ENCODE measurements at regions not wholly inside any gene's neighbourhood (a gene's known extent, or its start where the extent isn't known, plus 50 kb on each side); places are given as distances from the start of the nearest gene placed in this dataset.
"Not testable (repeated sequence)": the region's sequence is repeated elsewhere in the genome, so short reads cannot be mapped to it uniquely, and the experiment has no call there.

- no peak overlapping the region for H3K4me3 ChIP-seq (ENCODE audit: low read depth, low read length)
- no peak for TF ChIP-seq CTCF (IDR thresholded peaks at IDR 0.05; ENCODE audit: borderline replicate concordance, insufficient read depth, low read depth, low read length)
Measured at GRCh38 chr6:71672876-71673275, 213.5 kb upstream of the RIMS1 start.

GRCh38 chr6:71675386-71675785 is 211.0 kb upstream of the RIMS1 start:
- no peak overlapping the region for H3K4me3 ChIP-seq (ENCODE audit: low read depth, low read length)
- no peak for TF ChIP-seq CTCF (IDR thresholded peaks at IDR 0.05; ENCODE audit: borderline replicate concordance, insufficient read depth, low read depth, low read length)

GRCh38 chr6:71676298-71676697 is 210.1 kb upstream of the RIMS1 start:
- no peak for TF ChIP-seq CTCF (IDR thresholded peaks at IDR 0.05; ENCODE audit: borderline replicate concordance, insufficient read depth, low read depth, low read length)
- H3K4me3 ChIP-seq (ENCODE audit: low read depth, low read length), result no peak overlapping the region

- no peak overlapping the region for H3K4me3 ChIP-seq (ENCODE audit: low read depth, low read length)
- TF ChIP-seq CTCF (IDR thresholded peaks at IDR 0.05; ENCODE audit: borderline replicate concordance, insufficient read depth, low read depth, low read length), result no peak
Measured at GRCh38 chr6:71678091-71678490, 208.3 kb upstream of the RIMS1 start.

- TF ChIP-seq CTCF (IDR thresholded peaks at IDR 0.05; ENCODE audit: borderline replicate concordance, insufficient read depth, low read depth, low read length), result no peak
- no peak overlapping the region for H3K4me3 ChIP-seq (ENCODE audit: low read depth, low read length)
Measured at GRCh38 chr6:71681234-71681867, 205.0 kb upstream of the RIMS1 start.

GRCh38 chr6:71686021-71686677 is 200.2 kb upstream of the RIMS1 start:
- not testable (repeated sequence) for H3K4me3 ChIP-seq (ENCODE audit: low read depth, low read length)

- no peak for TF ChIP-seq CTCF (IDR thresholded peaks at IDR 0.05; ENCODE audit: borderline replicate concordance, insufficient read depth, low read depth, low read length)
- H3K4me3 ChIP-seq (ENCODE audit: low read depth, low read length), result no peak overlapping the region
Measured at GRCh38 chr6:71698702-71699101, 187.6 kb upstream of the RIMS1 start.

All from GM12875 (cell line).